A549 (cell line): ENCODE measurements at regions not wholly inside any gene's neighbourhood (a gene's known extent, or its start where the extent isn't known, plus 50 kb on each side); places are given as distances from the start of the nearest gene placed in this dataset.

Source experiments
- ATAC-seq, 2 experiments: fragments of 200-7000 bp in 1 of 2; fragments of >200 bp in 1 of 2; cut with Nextera tagmentation in 1 of 2; cut with Tn5 transposase in 1 of 2; 3 replicates each; pipeline versions ENCODE4 v1.8.0 to v1.9.1; 2018 to 2020; ENCODE audit warnings: mild to moderate bottlenecking in 1 of 2, moderate library complexity in 1 of 2
- CTCF ChIA-PET: fragments of 300-600 bp; sonication (Branson Sonifier 250); formaldehyde crosslinking; extraction: SDS; loops from one replicate; lab custom pipeline; 2021; ENCODE audit warnings: antibody characterized with exemption, inconsistent platforms; lab: Yijun Ruan, JAX
- POLR2A ChIA-PET: fragments of 350-600 bp; formaldehyde crosslinking; extraction: SDS; loops from one replicate; lab custom pipeline; 2021; ENCODE audit warnings: antibody characterized with exemption, inconsistent platforms; lab: Yijun Ruan, JAX
- DNase-seq, 2 experiments: peaks; one replicate each; pipeline versions ENCODE4 v3.0.0 to v3.0.0-alpha.2; 2011 to 2016; ENCODE audit warnings: low read depth in 1 of 2, low spot score in 1 of 2
- FAIRE-seq: peaks from 2 replicates; lab custom pipeline; 2011; peaks lifted over from hg19 to GRCh38; lab: Jason Lieb, UNC
- H3K27ac ChIP-seq, 2 experiments: fragments of >200 bp; sonication (Bioruptor Twin); formaldehyde crosslinking; 3 replicates each; pipeline ENCODE4 v1.5.1; 2016 to 2017
- H3K4me1 ChIP-seq: fragments of >200 bp; sonication (Bioruptor Twin); formaldehyde crosslinking; 3 replicates; pipeline ENCODE4 v1.6.1; 2016
- H3K4me2 ChIP-seq: fragments of >200 bp; sonication (Bioruptor Twin); formaldehyde crosslinking; 3 replicates; pipeline ENCODE4 v1.6.1; 2016
- H3K4me3 ChIP-seq: fragments of >200 bp; sonication (Bioruptor Twin); formaldehyde crosslinking; 3 replicates; pipeline ENCODE4 v1.5.1; 2016
- H3K9me3 ChIP-seq: fragments of >200 bp; sonication (Bioruptor Twin); formaldehyde crosslinking; 3 replicates; pipeline ENCODE4 v1.6.1; 2016
- CHD2 ChIP-seq: fragments of 150-350 bp; IDR thresholded peaks from 2 replicates; pipeline ENCODE4 v1.6.1; 2014; ENCODE audit warnings: low read length; ENCODE audit not compliant: partially characterized antibody
- EP300 ChIP-seq, 2 experiments: fragments of >200 bp; sonication (Bioruptor Twin); formaldehyde crosslinking; IDR thresholded peaks; 2 replicates in 1 of 2; 3 replicates in 1 of 2; pipeline ENCODE4 v1.6.1; 2016 to 2017
- HDAC2 ChIP-seq: fragments of 200-600 bp; sonication (generic); IDR thresholded peaks from 2 replicates; pipeline ENCODE4 v1.6.1; 2016
- HEYL ChIP-seq: fragments of 250-450 bp; sonication (Bioruptor Pico); IDR thresholded peaks from 2 replicates; pipeline ENCODE4 v1.8.0; 2021; ENCODE audit warnings: mild to moderate bottlenecking, moderate library complexity
- HOXA7 ChIP-seq: fragments of 250-450 bp; sonication (Bioruptor Pico); IDR thresholded peaks from 2 replicates; pipeline ENCODE4 v1.5.0; 2020; ENCODE audit warnings: mild to moderate bottlenecking, moderate library complexity
- HOXB13 ChIP-seq: fragments of 250-450 bp; sonication (Bioruptor Pico); IDR thresholded peaks from 2 replicates; pipeline ENCODE4 v1.5.0; 2020; ENCODE audit warnings: low read depth, mild to moderate bottlenecking, moderate library complexity
- MYC ChIP-seq: IDR thresholded peaks from 2 replicates; pipeline ENCODE4 v1.6.1; 2012; ENCODE audit warnings: mild to moderate bottlenecking, inconsistent platforms, low read length, improper control_type of control experiment, borderline replicate concordance
- NFE2L2 ChIP-seq: fragments of 150-350 bp; conservative IDR thresholded peaks from 2 replicates; pipeline ENCODE4 v1.6.1; 2014; ENCODE audit warnings: low read length
- NPAS2 ChIP-seq: fragments of 250-450 bp; sonication (Bioruptor Pico); IDR thresholded peaks from 2 replicates; pipeline ENCODE4 v1.8.0; 2022; ENCODE audit warnings: mild to moderate bottlenecking, moderate library complexity, borderline replicate concordance
- NR3C1 ChIP-seq: fragments of >200 bp; sonication (Bioruptor Twin); formaldehyde crosslinking; IDR thresholded peaks from 3 replicates; pipeline ENCODE4 v1.6.1; 2017
- PHF8 ChIP-seq: fragments of 200-600 bp; sonication (generic); IDR thresholded peaks from 2 replicates; pipeline ENCODE4 v1.6.1; 2016; ENCODE audit warnings: low read depth, mild to moderate bottlenecking, antibody characterized with exemption, moderate library complexity, borderline replicate concordance
- POLR2A ChIP-seq: IDR thresholded peaks from 2 replicates; pipeline ENCODE4 v1.6.1; 2012; ENCODE audit warnings: mild to moderate bottlenecking, low read length
- POLR2AphosphoS2 ChIP-seq: conservative IDR thresholded peaks from 2 replicates; pipeline ENCODE4 v1.6.1; 2012; ENCODE audit warnings: low read length, improper control_type of control experiment, inconsistent platforms
- RARB ChIP-seq: fragments of 250-450 bp; sonication (Bioruptor Pico); IDR thresholded peaks from 2 replicates; pipeline ENCODE4 v1.8.0; 2021; ENCODE audit warnings: mild to moderate bottlenecking, moderate library complexity
- RCOR1 ChIP-seq: fragments of 150-350 bp; IDR thresholded peaks from 2 replicates; pipeline ENCODE4 v1.6.1; 2014; ENCODE audit warnings: antibody characterized with exemption, low read length, low read depth
- RNF2 ChIP-seq: fragments of 200-600 bp; sonication (generic); IDR thresholded peaks from 2 replicates; pipeline ENCODE4 v1.6.1; 2016; ENCODE audit warnings: low read depth, mild to moderate bottlenecking, antibody characterized with exemption, moderate library complexity, borderline replicate concordance
- SMC3 ChIP-seq: fragments of >200 bp; sonication (Bioruptor Twin); formaldehyde crosslinking; IDR thresholded peaks from 3 replicates; pipeline ENCODE4 v1.6.1; 2018; ENCODE audit warnings: inconsistent platforms
- SREBF2 ChIP-seq: fragments of 450-650 bp; IDR thresholded peaks from 2 replicates; pipeline ENCODE4 v1.6.1; 2014; ENCODE audit warnings: mild to moderate bottlenecking, moderate library complexity
- TFCP2L1 ChIP-seq: fragments of 250-450 bp; sonication (Bioruptor Pico); IDR thresholded peaks from 2 replicates; pipeline ENCODE4 v1.5.0; 2021; ENCODE audit warnings: mild to moderate bottlenecking
- TP53 ChIP-seq: fragments of 250-450 bp; sonication (Bioruptor Pico); IDR thresholded peaks from 2 replicates; pipeline ENCODE4 v1.5.0; 2021; ENCODE audit warnings: mild to moderate bottlenecking, moderate library complexity
- ZC3H11A ChIP-seq: fragments of 450-650 bp; IDR thresholded peaks from 2 replicates; pipeline ENCODE4 v1.6.1; 2014; ENCODE audit warnings: antibody characterized with exemption, mild to moderate bottlenecking
- ZSCAN20 ChIP-seq: fragments of 250-450 bp; sonication (Bioruptor Pico); IDR thresholded peaks from 2 replicates; pipeline ENCODE4 v1.8.0; 2022; ENCODE audit warnings: mild to moderate bottlenecking, moderate library complexity
- WGBS: methylation state at CpG from one replicate; pipeline ENCODE4 v1.1.6; 2017; ENCODE audit errors: missing lambda C conversion rate; 5-methylcytosine and 5-hydroxymethylcytosine counted together
- TF ChIP-seq, protein P1 (sequence below): fragments of >200 bp; sonication (Bioruptor Twin); formaldehyde crosslinking; IDR thresholded peaks from 3 replicates; pipeline ENCODE4 v1.5.1; 2016
- TF ChIP-seq, protein P2 (sequence below): fragments of 250-450 bp; sonication (Bioruptor Pico); IDR thresholded peaks from 2 replicates; pipeline ENCODE4 v1.5.0; 2020; ENCODE audit warnings: low read depth, mild to moderate bottlenecking, moderate library complexity
- TF ChIP-seq, protein P3 (sequence below): fragments of 250-450 bp; sonication (Bioruptor Pico); IDR thresholded peaks from 2 replicates; pipeline ENCODE4 v1.5.0; 2021; ENCODE audit warnings: mild to moderate bottlenecking, moderate library complexity, borderline replicate concordance
- TF ChIP-seq, protein P4 (sequence below): fragments of >200 bp; sonication (Bioruptor Twin); formaldehyde crosslinking; IDR thresholded peaks from 3 replicates; pipeline ENCODE4 v1.6.1; 2016

DNA sequence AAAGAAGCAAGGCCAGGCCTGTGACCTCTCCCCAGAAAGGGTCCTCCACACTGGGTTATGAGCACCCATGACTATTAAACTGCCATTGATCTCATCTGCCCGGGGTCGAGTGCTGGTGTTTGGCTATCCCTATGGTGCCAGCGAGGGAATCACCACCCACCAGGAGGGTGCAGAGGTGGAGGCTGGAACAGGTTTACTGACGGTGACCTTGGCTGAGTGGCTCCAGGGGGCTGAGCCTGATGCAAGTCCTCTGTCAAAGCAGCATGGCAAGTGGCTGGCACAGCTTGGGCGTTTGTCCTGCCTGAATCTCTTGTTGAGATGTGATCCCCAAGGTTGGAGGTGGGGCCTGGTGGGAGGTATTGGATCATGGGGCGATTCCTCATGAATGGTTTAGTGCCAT lies 196.4 kb upstream of the HDAC4 start (continued):
- TF ChIP-seq, protein P1, sequence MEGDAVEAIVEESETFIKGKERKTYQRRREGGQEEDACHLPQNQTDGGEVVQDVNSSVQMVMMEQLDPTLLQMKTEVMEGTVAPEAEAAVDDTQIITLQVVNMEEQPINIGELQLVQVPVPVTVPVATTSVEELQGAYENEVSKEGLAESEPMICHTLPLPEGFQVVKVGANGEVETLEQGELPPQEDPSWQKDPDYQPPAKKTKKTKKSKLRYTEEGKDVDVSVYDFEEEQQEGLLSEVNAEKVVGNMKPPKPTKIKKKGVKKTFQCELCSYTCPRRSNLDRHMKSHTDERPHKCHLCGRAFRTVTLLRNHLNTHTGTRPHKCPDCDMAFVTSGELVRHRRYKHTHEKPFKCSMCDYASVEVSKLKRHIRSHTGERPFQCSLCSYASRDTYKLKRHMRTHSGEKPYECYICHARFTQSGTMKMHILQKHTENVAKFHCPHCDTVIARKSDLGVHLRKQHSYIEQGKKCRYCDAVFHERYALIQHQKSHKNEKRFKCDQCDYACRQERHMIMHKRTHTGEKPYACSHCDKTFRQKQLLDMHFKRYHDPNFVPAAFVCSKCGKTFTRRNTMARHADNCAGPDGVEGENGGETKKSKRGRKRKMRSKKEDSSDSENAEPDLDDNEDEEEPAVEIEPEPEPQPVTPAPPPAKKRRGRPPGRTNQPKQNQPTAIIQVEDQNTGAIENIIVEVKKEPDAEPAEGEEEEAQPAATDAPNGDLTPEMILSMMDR: no peak
- TF ChIP-seq TP53 (CRISPR knock-in tag) (no peak), NPAS2 (CRISPR knock-in tag) (no peak), EP300 (IDR thresholded peaks at IDR 0.05) (no peak), ZSCAN20 (no peak), SMC3 (no peak), POLR2AphosphoS2 (no peak), NFE2L2 (no peak), HDAC2 (no peak), TFCP2L1 (no peak)
- TF ChIP-seq, protein P2, sequence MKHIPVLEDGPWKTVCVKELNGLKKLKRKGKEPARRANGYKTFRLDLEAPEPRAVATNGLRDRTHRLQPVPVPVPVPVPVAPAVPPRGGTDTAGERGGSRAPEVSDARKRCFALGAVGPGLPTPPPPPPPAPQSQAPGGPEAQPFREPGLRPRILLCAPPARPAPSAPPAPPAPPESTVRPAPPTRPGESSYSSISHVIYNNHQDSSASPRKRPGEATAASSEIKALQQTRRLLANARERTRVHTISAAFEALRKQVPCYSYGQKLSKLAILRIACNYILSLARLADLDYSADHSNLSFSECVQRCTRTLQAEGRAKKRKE (CRISPR knock-in tag): no peak

DNA sequence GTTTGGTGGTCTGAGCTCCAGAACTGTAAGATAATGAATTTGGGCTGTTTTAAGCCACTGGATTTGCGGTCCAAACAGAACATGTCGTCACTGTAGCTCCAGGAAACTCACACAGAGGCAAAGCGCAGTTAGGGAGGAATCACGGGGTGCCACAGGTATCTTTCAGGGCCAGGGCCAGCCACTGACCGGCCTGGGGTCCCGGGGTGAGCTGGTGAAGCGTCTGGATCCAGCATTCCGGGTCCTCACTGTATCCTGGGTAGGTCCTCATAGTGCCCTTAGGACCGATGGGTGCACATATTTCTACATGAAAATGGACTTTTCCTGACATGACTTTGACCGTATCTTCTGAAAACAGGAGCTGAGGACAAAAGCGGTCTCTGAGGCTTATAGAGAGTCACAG lies 196.0 kb upstream of the HDAC4 start:
- TF ChIP-seq HOXA7 (no peak), NR3C1 (no peak), MYC (no peak), HOXB13 (CRISPR knock-in tag) (no peak)
- TF ChIP-seq, protein P3, sequence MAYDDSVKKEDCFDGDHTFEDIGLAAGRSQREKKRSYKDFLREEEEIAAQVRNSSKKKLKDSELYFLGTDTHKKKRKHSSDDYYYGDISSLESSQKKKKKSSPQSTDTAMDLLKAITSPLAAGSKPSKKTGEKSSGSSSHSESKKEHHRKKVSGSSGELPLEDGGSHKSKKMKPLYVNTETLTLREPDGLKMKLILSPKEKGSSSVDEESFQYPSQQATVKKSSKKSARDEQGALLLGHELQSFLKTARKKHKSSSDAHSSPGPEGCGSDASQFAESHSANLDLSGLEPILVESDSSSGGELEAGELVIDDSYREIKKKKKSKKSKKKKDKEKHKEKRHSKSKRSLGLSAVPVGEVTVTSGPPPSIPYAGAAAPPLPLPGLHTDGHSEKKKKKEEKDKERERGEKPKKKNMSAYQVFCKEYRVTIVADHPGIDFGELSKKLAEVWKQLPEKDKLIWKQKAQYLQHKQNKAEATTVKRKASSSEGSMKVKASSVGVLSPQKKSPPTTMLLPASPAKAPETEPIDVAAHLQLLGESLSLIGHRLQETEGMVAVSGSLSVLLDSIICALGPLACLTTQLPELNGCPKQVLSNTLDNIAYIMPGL (CRISPR knock-in tag): no peak
- Histone ChIP-seq H3K4me3 (no peak overlapping the region), H3K27ac (no peak overlapping the region), H3K4me2 (no peak overlapping the region), H3K4me1 (no peaks in the 10 kb centered on the region), H3K9me3 (0 out of 3 replicates have a peak, but pooled peaks cover 4% of the 10 kb centered on the region)
- ChIA-PET CTCF (interaction anchor here (1.2 kb wide), 1 partner anchor 395 kb away, joined by 3 read pairs; no protein-coding TSS in a partner anchor), POLR2A (no interaction called here)
- FAIRE-seq: no peak
- no peak for ATAC-seq
- no peak for DNase-seq
- WGBS: 39% methylated on average over 11 of the region's 11 CpGs

DNA sequence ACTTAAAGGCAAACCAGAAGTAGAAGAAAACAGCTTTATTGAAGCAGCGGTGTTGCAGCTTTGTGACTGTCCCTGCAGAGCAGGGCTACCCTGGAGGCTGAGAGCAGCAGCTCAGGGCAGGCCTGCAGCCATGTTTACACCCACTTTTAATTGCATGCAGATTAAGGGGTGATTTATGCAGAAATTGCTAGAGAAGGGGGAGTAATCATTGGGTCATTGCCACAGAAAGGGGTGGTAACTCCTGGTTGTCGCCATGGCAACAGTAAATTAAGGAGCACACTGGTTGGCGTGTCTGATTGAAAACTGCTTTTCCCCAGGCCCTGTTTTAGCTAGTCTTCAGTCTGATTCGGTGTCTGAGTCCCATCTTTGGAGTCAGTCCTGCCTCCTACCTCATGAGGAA lies 195.4 kb upstream of the HDAC4 start:
- ChIA-PET CTCF (interaction anchor here (0.6 to 1.2 kb wide), 2 partner anchors 395 to 1021 kb away, joined by 3 read pairs; no protein-coding TSS in a partner anchor), POLR2A (no interaction called here)
- no peak overlapping the region for H3K27ac ChIP-seq
- 58% methylated on average over 4 of the region's 4 CpGs for WGBS
- H3K4me1 ChIP-seq: no peaks in the 10 kb centered on the region
- H3K4me3 ChIP-seq: no peak overlapping the region
- DNase-seq (no peak), FAIRE-seq (no peak), ATAC-seq (no peak)
- no peak overlapping the region for H3K4me2 ChIP-seq
- TF ChIP-seq CHD2: no peak
- no peak for TF ChIP-seq SMC3
- no peak for TF ChIP-seq ZSCAN20
- no peak for TF ChIP-seq HDAC2
- TF ChIP-seq PHF8: no peak
- no peak for TF ChIP-seq HEYL (CRISPR knock-in tag)
- TF ChIP-seq, protein P2 (CRISPR knock-in tag): no peak
- TF ChIP-seq RARB (CRISPR knock-in tag): no peak
- TF ChIP-seq, protein P4, sequence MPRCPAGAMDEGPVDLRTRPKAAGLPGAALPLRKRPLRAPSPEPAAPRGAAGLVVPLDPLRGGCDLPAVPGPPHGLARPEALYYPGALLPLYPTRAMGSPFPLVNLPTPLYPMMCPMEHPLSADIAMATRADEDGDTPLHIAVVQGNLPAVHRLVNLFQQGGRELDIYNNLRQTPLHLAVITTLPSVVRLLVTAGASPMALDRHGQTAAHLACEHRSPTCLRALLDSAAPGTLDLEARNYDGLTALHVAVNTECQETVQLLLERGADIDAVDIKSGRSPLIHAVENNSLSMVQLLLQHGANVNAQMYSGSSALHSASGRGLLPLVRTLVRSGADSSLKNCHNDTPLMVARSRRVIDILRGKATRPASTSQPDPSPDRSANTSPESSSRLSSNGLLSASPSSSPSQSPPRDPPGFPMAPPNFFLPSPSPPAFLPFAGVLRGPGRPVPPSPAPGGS: no peak
- TF ChIP-seq RCOR1: no peak
- no peak for TF ChIP-seq SREBF2
- no peak for TF ChIP-seq POLR2A
- no peak for TF ChIP-seq TP53 (CRISPR knock-in tag)
- no peak for TF ChIP-seq RNF2
- no peak for TF ChIP-seq ZC3H11A
- 0 out of 3 replicates have a peak, but pooled peaks cover 4% of the 10 kb centered on the region for H3K9me3 ChIP-seq
